Right lung (tissue), 2 donors: ENCODE measurements at regions not wholly inside any gene's neighbourhood (a gene's known extent, or its start where the extent isn't known, plus 50 kb on each side); places are given as distances from the start of the nearest gene placed in this dataset.
"Not testable (repeated sequence)": the region's sequence is repeated elsewhere in the genome, so short reads cannot be mapped to it uniquely, and the experiment has no call there.

ENCODE experiments used
- DNase-seq, 2 donors: peaks; one replicate each; pipeline ENCODE4 v3.0.0-alpha.2; 2013

DNA sequence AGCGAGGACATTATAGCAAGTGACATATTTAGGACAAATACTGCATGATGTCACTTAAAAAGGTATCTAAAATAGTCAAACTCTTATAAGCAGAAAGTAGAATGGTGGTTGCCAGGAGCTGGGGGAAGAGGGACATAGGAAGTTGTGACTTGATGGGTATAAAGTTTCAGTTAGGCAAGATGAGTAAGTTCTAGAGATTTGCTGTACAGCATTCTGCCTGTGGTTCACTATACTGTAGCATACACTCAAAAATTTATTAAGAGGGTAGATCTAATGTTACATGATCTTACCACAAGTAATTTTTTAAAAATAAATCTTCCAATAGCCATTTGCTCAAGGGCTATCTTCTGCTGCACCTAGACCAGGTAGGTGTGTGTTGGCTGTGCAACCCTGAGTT lies 78.1 kb upstream of the NPAS2 start:
- no peak for DNase-seq

- peak; percentile 82 to 84 for DNase-seq
Measured at GRCh38 chr2:100742277-100743254, 77.4 kb upstream of the NPAS2 start.

- DNase-seq: no peak
Measured at GRCh38 chr2:100743741-100744140, 76.2 kb upstream of the NPAS2 start.

GRCh38 chr2:100744184-100744583 lies 75.8 kb upstream of the NPAS2 start:
- DNase-seq: no peak

DNA sequence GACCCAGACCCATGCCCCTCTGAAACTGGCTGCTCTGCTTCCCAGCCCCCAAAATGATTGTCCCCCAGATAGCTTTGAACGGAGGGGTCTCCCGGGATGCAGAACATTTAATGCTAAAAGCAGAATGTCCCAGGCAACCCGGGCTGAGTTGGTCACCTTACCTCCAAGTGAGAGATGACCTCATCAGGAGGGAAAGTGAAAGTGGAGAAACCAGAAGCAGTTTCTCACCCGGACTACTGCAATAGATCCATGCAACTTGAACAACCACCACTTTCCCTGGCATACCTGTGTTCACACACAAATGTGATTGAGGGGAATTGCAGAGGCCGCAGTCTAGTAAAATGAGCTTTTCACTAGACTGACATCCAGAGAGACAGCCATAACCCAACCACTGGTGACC lies 75.3 kb upstream of the NPAS2 start:
- DNase-seq: no peak

DNA sequence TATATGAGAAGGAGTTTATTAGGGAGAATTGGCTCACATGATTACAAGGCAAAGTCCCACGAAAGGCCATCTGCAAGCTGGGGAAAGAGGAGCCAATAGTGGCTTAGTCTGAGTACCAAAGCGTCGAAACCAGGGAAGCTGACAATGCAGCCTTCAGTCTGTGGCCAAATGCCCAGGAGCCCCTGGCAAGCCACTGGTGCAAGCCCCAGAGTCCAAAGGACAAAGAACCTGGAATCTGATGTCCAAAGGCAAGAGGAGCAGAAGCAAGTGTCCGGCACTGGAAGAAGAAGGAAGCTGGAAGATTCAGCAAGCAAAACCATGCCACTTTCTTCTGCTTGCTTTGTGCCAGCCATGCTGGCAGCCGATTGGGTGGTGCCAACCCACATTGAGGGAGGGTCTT lies 74.3 kb upstream of the NPAS2 start:
- no peak for DNase-seq

DNA sequence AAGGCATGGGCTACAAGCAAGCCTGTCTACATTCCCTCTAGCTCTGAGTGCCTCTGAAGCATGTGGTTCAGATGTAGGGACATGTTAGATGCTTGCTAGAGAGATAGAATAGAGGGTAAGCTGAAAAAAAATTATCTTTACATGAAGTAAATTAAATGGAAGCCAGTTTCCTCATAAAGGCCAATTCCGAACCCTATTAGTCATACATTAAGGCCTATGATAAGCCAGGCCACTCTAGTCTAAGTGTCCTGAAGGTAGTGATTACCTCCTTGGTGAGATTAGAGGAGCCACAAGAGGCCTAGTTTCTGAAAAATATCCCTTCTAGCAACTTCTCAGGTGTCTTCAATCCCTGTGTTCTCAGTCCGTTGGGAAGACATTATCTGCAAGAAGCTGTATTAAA lies 72.4 kb upstream of the NPAS2 start:
- no peak for DNase-seq

GRCh38 chr2:100747996-100748615 lies 71.8 kb upstream of the NPAS2 start:
- DNase-seq: no peak

- DNase-seq: no peak
Measured at GRCh38 chr2:100748673-100749072, 71.3 kb upstream of the NPAS2 start.

DNA sequence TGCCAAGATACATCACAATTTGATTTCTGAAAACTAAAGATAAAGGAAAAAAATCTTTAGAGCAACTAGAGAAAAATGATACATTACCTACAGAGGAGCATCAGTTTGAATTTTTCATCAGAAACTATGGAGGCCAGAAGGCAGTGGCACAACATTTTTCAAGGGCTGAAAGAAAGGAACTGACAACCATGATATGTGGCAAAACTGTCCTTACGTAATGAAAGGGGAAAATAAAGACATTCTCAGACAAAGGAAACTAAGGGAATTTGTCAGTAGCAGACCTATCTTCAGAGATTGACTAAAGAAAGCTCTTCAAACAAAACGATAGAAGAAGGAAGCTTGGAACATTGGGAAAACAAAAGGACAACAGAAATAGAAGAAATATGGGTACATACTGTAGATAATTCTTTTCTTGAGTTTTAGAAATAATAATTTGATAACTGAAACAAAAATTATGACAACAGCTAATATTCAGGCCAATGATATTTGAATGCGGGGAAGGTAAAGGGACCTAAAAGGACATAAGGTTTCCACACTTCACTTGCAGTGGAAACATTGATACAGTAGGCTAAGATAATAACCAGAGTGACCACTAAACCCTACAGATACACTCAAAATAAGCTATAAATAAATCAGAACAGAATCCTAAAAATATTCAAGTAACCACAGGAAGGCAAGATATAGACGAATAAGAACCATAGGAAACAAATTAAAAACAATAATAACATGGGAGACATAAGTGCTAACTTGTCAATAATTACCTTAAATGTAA lies 70.0 kb upstream of the NPAS2 start:
- DNase-seq: no peak

- DNase-seq: not testable (repeated sequence)
Measured at GRCh38 chr2:100751871-100752625, 67.9 kb upstream of the NPAS2 start.

GRCh38 chr2:100752628-100753333 lies 67.2 kb upstream of the NPAS2 start:
- no peak for DNase-seq

DNA sequence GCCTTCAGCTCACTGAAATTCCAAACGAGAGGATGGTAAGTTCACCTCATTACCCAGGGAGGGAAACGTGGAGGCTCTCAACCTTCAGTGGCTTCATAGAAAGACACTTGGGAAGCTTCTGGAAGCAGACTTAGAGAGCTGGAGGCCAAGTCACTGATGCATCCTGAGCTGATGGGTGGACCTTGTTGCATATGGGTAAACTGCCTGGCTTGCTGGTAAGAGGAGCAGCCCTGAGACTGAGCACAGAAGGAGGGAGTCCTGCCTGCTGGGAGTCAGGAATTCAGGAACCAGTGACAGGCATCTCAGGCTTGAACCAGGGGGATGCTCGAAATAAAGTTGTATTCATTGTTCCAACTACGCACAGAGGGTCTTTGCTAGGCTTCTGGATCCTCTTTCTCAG lies 66.5 kb upstream of the NPAS2 start:
- DNase-seq: no peak

DNA sequence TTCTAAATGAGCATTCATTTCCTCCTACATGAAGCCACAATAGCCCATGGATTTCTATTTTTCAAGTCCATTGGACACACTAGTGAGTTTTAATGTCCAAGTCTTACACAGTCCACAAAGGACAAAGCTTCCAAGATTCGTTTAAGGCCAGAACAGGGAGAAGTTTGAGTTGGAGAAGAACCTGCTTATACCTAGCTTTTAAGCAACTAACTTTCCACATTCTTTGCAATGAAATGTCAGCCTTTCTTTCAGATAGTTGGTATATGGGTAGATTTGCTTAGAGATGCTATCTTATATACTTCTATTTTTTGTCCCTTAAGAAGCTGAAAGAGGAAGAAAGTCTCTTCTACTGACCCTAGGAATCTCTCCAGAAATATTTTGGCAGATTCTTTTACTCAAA lies 66.1 kb upstream of the NPAS2 start:
- no peak for DNase-seq

DNA sequence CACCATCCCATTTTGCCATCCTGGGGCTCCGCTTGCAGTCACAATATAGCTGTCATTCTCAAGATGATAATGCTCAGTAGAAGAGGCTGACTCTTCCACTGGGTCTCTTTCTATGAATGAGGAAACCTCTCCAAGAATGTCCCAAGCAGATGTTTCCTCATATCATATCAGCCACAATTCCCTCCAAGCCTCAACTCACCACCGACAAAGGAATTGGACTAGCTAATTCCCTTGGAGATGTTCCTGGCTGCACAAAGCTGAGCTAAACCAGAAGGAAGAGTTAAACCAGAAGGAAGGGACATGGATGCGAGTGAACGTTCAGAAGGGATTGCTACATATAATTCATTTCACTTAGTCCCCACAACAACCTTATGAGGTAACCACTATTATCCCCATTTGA lies 65.0 kb upstream of the NPAS2 start:
- no peak for DNase-seq

GRCh38 chr2:100755441-100755840 lies 64.5 kb upstream of the NPAS2 start:
- DNase-seq: no peak

- DNase-seq: no peak
Measured at GRCh38 chr2:100756704-100757103, 63.2 kb upstream of the NPAS2 start.

DNA sequence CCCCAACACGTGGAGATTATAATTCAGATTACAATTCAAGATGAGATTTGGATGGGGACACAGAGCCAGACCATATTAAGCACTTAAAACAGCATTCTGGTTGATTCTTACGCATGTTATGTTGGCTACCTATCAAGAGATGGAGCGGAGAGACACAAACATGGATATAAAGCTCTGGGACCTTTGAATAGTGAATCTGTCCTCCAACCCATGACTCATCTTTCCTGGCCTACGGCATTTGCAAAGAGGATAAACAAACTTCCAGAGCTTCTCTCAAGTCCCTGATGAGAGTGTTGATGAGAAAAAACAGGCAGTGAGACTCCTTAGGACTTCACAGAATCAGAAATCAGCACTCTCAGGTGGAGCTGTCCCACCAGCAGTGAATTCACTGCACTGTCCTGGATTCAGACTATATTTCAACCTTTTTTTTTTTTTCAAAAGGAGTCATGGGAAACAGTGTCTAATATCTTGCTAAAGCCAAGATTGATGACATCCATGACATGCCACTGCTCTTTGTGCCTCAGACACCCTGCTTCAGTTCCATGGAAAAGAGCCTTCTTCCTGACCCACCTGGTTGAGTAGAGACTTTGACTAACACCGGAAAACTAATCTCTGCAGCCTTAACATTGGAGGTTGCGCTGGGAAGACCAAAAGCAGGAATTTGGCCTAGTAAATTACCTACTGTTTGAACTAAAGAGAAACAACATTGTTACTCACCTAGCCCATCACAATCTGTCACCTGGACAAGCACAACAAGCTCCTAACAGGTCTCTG lies 62.1 kb upstream of the NPAS2 start:
- DNase-seq: no peak

- DNase-seq: no peak
Measured at GRCh38 chr2:100759901-100760300, 60.0 kb upstream of the NPAS2 start.

DNA sequence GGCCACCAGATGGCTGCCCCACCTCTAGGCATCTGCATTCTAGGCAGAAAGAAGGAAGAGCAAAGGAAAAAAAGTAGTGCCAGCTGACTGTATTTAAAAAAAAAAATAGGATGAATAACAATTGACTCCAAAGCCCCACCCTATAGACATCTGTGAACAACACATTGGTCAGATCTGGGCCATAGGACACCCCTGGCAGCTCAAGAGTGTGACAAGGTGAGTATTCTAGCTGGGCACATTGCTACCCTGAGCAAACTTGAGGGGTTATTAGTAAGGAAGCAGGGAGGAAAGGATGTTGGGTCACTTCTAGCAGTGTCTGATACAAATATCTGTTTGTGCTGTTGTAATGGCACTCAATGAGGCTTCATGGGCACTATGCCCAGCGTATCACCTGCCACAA lies 58.6 kb upstream of the NPAS2 start:
- DNase-seq: no peak
